Activated T-cell treated with anti-CD3 and anti-CD28 coated beads for 1 hour (primary cell): ENCODE measurements at regions not wholly inside any gene's neighbourhood (a gene's known extent, or its start where the extent isn't known, plus 50 kb on each side); places are given as distances from the start of the nearest gene placed in this dataset.

Experiments used
- DNase-seq: peaks from one replicate; pipeline ENCODE4 v3.0.0-alpha.2; 2020; ENCODE audit warnings: low read depth

GRCh38 chr7:36066343-36066664 is 86.8 kb upstream of the EEPD1 start:
- no peak for DNase-seq

GRCh38 chr7:36070230-36070629 is 82.8 kb upstream of the EEPD1 start:
- no peak for DNase-seq

GRCh38 chr7:36071605-36072004 is 81.4 kb upstream of the EEPD1 start:
- no peak for DNase-seq

GRCh38 chr7:36072620-36073019 is 80.4 kb upstream of the EEPD1 start:
- DNase-seq: no peak

- DNase-seq: no peak
Measured at GRCh38 chr7:36075561-36075960, 77.5 kb upstream of the EEPD1 start.

GRCh38 chr7:36076074-36076473 is 77.0 kb upstream of the EEPD1 start:
- no peak for DNase-seq

- no peak for DNase-seq
Measured at GRCh38 chr7:36078816-36079360, 74.2 kb upstream of the EEPD1 start.

GRCh38 chr7:36079446-36080025 is 73.5 kb upstream of the EEPD1 start:
- no peak for DNase-seq

GRCh38 chr7:36080843-36081242 is 72.2 kb upstream of the EEPD1 start:
- no peak for DNase-seq

- no peak for DNase-seq
Measured at GRCh38 chr7:36082216-36082615, 70.8 kb upstream of the EEPD1 start.

- DNase-seq: no peak
Measured at GRCh38 chr7:36082910-36083309, 70.1 kb upstream of the EEPD1 start.

GRCh38 chr7:36083626-36084380 is 69.3 kb upstream of the EEPD1 start:
- DNase-seq: no peak

GRCh38 chr7:36084485-36085091 is 68.5 kb upstream of the EEPD1 start:
- DNase-seq: no peak

- DNase-seq: no peak
Measured at GRCh38 chr7:36085096-36085495, 68.0 kb upstream of the EEPD1 start.

GRCh38 chr7:36086571-36086970 is 66.5 kb upstream of the EEPD1 start:
- no peak for DNase-seq

- no peak for DNase-seq
Measured at GRCh38 chr7:36088553-36088952, 64.5 kb upstream of the EEPD1 start.

GRCh38 chr7:36088966-36089365 is 64.1 kb upstream of the EEPD1 start:
- DNase-seq: no peak

- DNase-seq: no peak
Measured at GRCh38 chr7:36090976-36091873, 61.8 kb upstream of the EEPD1 start.

GRCh38 chr7:36091874-36092176 is 61.2 kb upstream of the EEPD1 start:
- DNase-seq: no peak

GRCh38 chr7:36092221-36092771 is 60.8 kb upstream of the EEPD1 start:
- no peak for DNase-seq

- DNase-seq: no peak
Measured at GRCh38 chr7:36096460-36097095, 56.5 kb upstream of the EEPD1 start.

- no peak for DNase-seq
Measured at GRCh38 chr7:36098096-36098495, 55.0 kb upstream of the EEPD1 start.
